Smooth muscle cell (in vitro differentiated cells): ENCODE measurements at regions not wholly inside any gene's neighbourhood (a gene's known extent, or its start where the extent isn't known, plus 50 kb on each side); places are given as distances from the start of the nearest gene placed in this dataset. TPM values are rescaled to one million over a fixed set of nuclear protein-coding genes. Genes with fewer than 3 reads are reported as not detected.

Experiments
- DNase-seq: peaks from one replicate; lab custom pipeline; 2025; ENCODE audit not compliant: unreplicated experiment; lab: John Stamatoyannopoulos, UW
- H2AFZ ChIP-seq: fragments of 200-600 bp; sonication (generic); 2 replicates; pipeline ENCODE4 v1.6.0; 2016; ENCODE audit warnings: antibody characterized with exemption, low read depth, mild to moderate bottlenecking
- H3F3A ChIP-seq: fragments of 200-600 bp; sonication (generic); 2 replicates; pipeline ENCODE4 v1.6.0; 2017; ENCODE audit warnings: antibody characterized with exemption, low read depth
- H3K27ac ChIP-seq: fragments of 200-600 bp; sonication (generic); 2 replicates; pipeline ENCODE4 v1.5.1; 2016; ENCODE audit warnings: low read depth, mild to moderate bottlenecking
- H3K27me3 ChIP-seq: fragments of 200-600 bp; sonication (generic); 2 replicates; pipeline ENCODE4 v1.6.1; 2016; ENCODE audit warnings: low read depth, mild to moderate bottlenecking
- H3K36me3 ChIP-seq: fragments of 200-600 bp; sonication (generic); 2 replicates; pipeline ENCODE4 v1.5.1; 2016; ENCODE audit warnings: low read depth
- H3K4me1 ChIP-seq: fragments of 200-600 bp; sonication (generic); 2 replicates; pipeline ENCODE4 v1.5.1; 2016; ENCODE audit warnings: low read depth
- H3K4me2 ChIP-seq: fragments of 200-600 bp; sonication (generic); 2 replicates; pipeline ENCODE4 v1.6.0; 2016; ENCODE audit warnings: mild to moderate bottlenecking
- H3K4me3 ChIP-seq: fragments of 200-600 bp; sonication (generic); 2 replicates; pipeline ENCODE4 v1.5.1; 2016; ENCODE audit warnings: mild to moderate bottlenecking
- H3K79me2 ChIP-seq: fragments of 200-600 bp; sonication (generic); 2 replicates; pipeline ENCODE4 v1.6.0; 2016; ENCODE audit warnings: low read depth, mild to moderate bottlenecking
- H3K9ac ChIP-seq: fragments of 200-600 bp; sonication (generic); 2 replicates; pipeline ENCODE4 v1.6.0; 2016; ENCODE audit warnings: low read depth
- H3K9me3 ChIP-seq: fragments of 200-600 bp; sonication (generic); replicated peaks from 2 replicates; pipeline ENCODE4 v1.5.1; 2016; ENCODE audit warnings: low read depth
- H4K20me1 ChIP-seq: fragments of 200-600 bp; sonication (generic); 2 replicates; pipeline ENCODE4 v1.6.0; 2016; ENCODE audit warnings: low read depth
- CTCF ChIP-seq: fragments of 200-600 bp; sonication (generic); IDR thresholded peaks from 2 replicates; pipeline ENCODE4 v1.5.1; 2017; ENCODE audit warnings: borderline replicate concordance, mild to moderate bottlenecking, antibody characterized with exemption; ENCODE audit not compliant: insufficient read depth, poor library complexity, severe bottlenecking
- WGBS: methylation state at CpG from one replicate; pipeline ENCODE4 v1.1.7; 2016; ENCODE audit warnings: low lambda C conversion rate; 5-methylcytosine and 5-hydroxymethylcytosine counted together
- small RNA-seq: library from RNA; depleted of rRNA; stranded (forward); fragments of <200 nt; gene quantifications from one replicate; pipeline ENCODE3, GENCODE V24; 2014

GRCh38 chr5:34606101-34606500 lies 50.0 kb upstream of the RAI14 start:
- 44% methylated on average over 4 of the region's 4 CpGs for WGBS
- H3K9me3 ChIP-seq: no peaks in the 10 kb centered on the region
- no peak for DNase-seq
- no peak overlapping the region for H3K27ac ChIP-seq
- no peak for TF ChIP-seq CTCF
- H3K4me1 ChIP-seq: peaks cover 19% of the 10 kb centered on the region
- no peak overlapping the region for H3K4me3 ChIP-seq
- H3F3A ChIP-seq: peaks cover 22% of the 10 kb centered on the region
- no peaks in the 10 kb centered on the region for H3K27me3 ChIP-seq
- no peak overlapping the region for H3K4me2 ChIP-seq
- peak overlapping the region; percentile 79 for H2AFZ ChIP-seq
- no peak overlapping the region for H3K9ac ChIP-seq
- no peaks in the 10 kb centered on the region for H3K79me2 ChIP-seq
- no peaks in the 10 kb centered on the region for H3K36me3 ChIP-seq
- H4K20me1 ChIP-seq: no peaks in the 10 kb centered on the region

Small RNAs in the stretch of these regions (small RNA-seq; reads per million reads assigned to genes)
- gene AC139792.3: not detected
